Keratinocyte (primary cell): ENCODE measurements at regions not wholly inside any gene's neighbourhood (a gene's known extent, or its start where the extent isn't known, plus 50 kb on each side); places are given as distances from the start of the nearest gene placed in this dataset.
A peak's percentile ranks its signal among the peaks of the same experiment; 100 is the strongest.

Experiments used
- DNase-seq: peaks from one replicate; pipeline ENCODE4 v3.0.0-alpha.2; 2011; ENCODE audit warnings: low read depth, missing footprints, low spot score
- FAIRE-seq: peaks from 2 replicates; lab custom pipeline; 2011; peaks lifted over from hg19 to GRCh38; lab: Jason Lieb, UNC
- H2AFZ ChIP-seq: 2 replicates; pipeline ENCODE4 v1.6.0; 2012; ENCODE audit warnings: low read length, control low read depth, inconsistent platforms; ENCODE audit not compliant: control insufficient read depth
- H3K27ac ChIP-seq: 2 replicates; pipeline ENCODE4 v1.5.1; 2011; ENCODE audit warnings: low read length; ENCODE audit not compliant: control insufficient read depth, insufficient read depth
- H3K27me3 ChIP-seq: 3 replicates; pipeline ENCODE4 v1.6.0; 2011; ENCODE audit warnings: low read length; ENCODE audit not compliant: control insufficient read depth, insufficient read depth; ENCODE audit errors: extremely low read depth
- H3K36me3 ChIP-seq, 2 experiments: 2 replicates in 1 of 2; 3 replicates in 1 of 2; pipeline ENCODE4 v1.5.1; 2011; ENCODE audit warnings: low read length in 2 of 2, mild to moderate bottlenecking in 1 of 2; ENCODE audit not compliant: control insufficient read depth in 2 of 2, insufficient read depth in 2 of 2; ENCODE audit errors: extremely low read depth in 1 of 2
- H3K4me1 ChIP-seq: 3 replicates; pipeline ENCODE4 v1.5.1; 2011; ENCODE audit warnings: low read length; ENCODE audit not compliant: control insufficient read depth, insufficient read depth; ENCODE audit errors: extremely low read depth
- H3K4me2 ChIP-seq: 3 replicates; pipeline ENCODE4 v1.6.0; 2011; ENCODE audit warnings: low read depth, low read length; ENCODE audit not compliant: control insufficient read depth, insufficient read depth; ENCODE audit errors: extremely low read depth
- H3K4me3 ChIP-seq, 3 experiments: fragments of 200-600 bp in 1 of 3; sonication (generic) in 1 of 3; 2 replicates in 2 of 3; 3 replicates in 1 of 3; pipeline ENCODE4 v1.5.1; 2011 to 2016; ENCODE audit warnings: low read length in 3 of 3, mild to moderate bottlenecking in 3 of 3, control low read depth in 2 of 3, inconsistent platforms in 1 of 3, low read depth in 1 of 3, mixed read lengths in 1 of 3, mixed run types in 1 of 3, moderate library complexity in 1 of 3; ENCODE audit not compliant: control insufficient read depth in 2 of 3, insufficient read depth in 2 of 3; ENCODE audit errors: extremely low read depth in 1 of 3
- H3K79me2 ChIP-seq: 2 replicates; pipeline ENCODE4 v1.6.0; 2012; ENCODE audit warnings: low read length; ENCODE audit not compliant: control insufficient read depth, insufficient read depth
- H3K9ac ChIP-seq: 3 replicates; pipeline ENCODE4 v1.6.0; 2011; ENCODE audit warnings: low read length; ENCODE audit not compliant: control insufficient read depth, insufficient read depth; ENCODE audit errors: extremely low read depth
- H3K9me1 ChIP-seq: 3 replicates; pipeline ENCODE4 v1.6.0; 2011; ENCODE audit warnings: low read length; ENCODE audit not compliant: control insufficient read depth, insufficient read depth; ENCODE audit errors: extremely low read depth
- H3K9me3 ChIP-seq: 2 replicates; pipeline ENCODE4 v1.5.1; 2012; ENCODE audit warnings: low read depth, low read length; ENCODE audit not compliant: control insufficient read depth
- H4K20me1 ChIP-seq: 3 replicates; pipeline ENCODE4 v1.6.0; 2011; ENCODE audit warnings: low read length; ENCODE audit not compliant: control insufficient read depth, insufficient read depth; ENCODE audit errors: extremely low read depth
- EZH2 ChIP-seq: IDR thresholded peaks from one replicate; pipeline ENCODE4 v1.6.1; 2012; ENCODE audit warnings: inconsistent platforms, mild to moderate bottlenecking, low read length, moderate library complexity
- dilution Hi-C: fragments of 300-500 bp; cut with MboI; formaldehyde crosslinking; loops from one replicate; pipeline ENCODE4 v1.7.0; 2020; ENCODE audit warnings: low sequenced_read_pairs; ENCODE audit not compliant: extremely low pct_ligation_motif_present
- TF ChIP-seq, protein P1 (sequence below), 3 experiments: IDR thresholded peaks in 1 of 3; conservative IDR thresholded peaks in 1 of 3; optimal IDR thresholded peaks in 1 of 3; 2 replicates in 2 of 3; 3 replicates in 1 of 3; pipeline versions ENCODE3 to v1.5.1; 2011; ENCODE audit warnings: low read length in 3 of 3, mild to moderate bottlenecking in 3 of 3, moderate library complexity in 2 of 3, control low read depth in 1 of 3, inconsistent platforms in 1 of 3; ENCODE audit not compliant: insufficient read depth in 2 of 3; ENCODE audit errors: extremely low read depth in 1 of 3

DNA sequence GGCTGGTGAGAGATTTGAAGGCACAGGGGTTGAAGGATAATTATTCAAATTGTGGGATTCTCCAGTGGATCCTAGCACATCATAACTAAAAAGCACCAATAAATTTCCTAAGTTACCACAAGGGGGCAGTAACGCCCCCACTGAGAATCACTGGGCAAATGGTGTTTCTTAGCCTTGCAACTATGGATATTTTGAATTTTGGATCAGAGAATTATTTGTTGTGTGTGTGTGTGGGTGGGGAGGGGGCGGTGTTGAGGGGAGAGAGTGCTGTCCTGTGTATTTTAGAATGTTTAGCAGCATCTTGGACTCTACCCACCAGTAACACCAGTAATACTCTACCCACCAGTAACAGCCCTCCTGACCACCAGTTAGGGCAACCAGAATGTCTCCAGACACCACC, 63.3 kb upstream of the PRKG1 start:
- dilution Hi-C loops, result no loop called here

DNA sequence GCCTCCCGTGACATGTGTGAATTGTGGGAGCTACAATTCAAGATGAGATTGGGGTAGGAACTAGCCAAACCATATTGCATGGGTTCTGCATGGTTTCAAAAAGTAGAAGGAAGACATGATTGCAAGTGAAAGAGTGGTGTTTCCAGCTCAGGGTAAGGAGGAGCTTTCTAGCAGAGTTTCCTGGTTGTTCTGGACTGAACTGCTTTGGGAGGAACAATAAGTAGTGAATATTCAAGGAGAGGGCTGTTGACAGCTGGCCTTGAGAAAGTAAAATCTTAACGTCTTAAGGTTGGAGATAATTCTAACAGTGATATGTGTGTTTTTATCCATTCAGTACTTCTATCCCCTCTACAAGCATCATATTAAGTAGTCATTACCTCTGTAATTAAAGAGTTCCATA, 62.2 kb upstream of the PRKG1 start:
- Histone ChIP-seq H4K20me1 (no peaks in the 10 kb centered on the region), H3K79me2 (no peaks in the 10 kb centered on the region), H3K36me3 (no peaks in the 10 kb centered on the region), H3K4me1 (peaks cover 6% of the 10 kb centered on the region), H3K27ac (no peak overlapping the region), H2AFZ (no peak overlapping the region), H3K9me1 (no peaks in the 10 kb centered on the region), H3K27me3 (no peaks in the 10 kb centered on the region), H3K4me3 (no peak overlapping the region), H3K9ac (no peak overlapping the region), H3K9me3 (no peaks in the 10 kb centered on the region), H3K4me2 (no peak overlapping the region)
- DNase-seq, result no peak
- FAIRE-seq, result no peak
- TF ChIP-seq, protein P1, sequence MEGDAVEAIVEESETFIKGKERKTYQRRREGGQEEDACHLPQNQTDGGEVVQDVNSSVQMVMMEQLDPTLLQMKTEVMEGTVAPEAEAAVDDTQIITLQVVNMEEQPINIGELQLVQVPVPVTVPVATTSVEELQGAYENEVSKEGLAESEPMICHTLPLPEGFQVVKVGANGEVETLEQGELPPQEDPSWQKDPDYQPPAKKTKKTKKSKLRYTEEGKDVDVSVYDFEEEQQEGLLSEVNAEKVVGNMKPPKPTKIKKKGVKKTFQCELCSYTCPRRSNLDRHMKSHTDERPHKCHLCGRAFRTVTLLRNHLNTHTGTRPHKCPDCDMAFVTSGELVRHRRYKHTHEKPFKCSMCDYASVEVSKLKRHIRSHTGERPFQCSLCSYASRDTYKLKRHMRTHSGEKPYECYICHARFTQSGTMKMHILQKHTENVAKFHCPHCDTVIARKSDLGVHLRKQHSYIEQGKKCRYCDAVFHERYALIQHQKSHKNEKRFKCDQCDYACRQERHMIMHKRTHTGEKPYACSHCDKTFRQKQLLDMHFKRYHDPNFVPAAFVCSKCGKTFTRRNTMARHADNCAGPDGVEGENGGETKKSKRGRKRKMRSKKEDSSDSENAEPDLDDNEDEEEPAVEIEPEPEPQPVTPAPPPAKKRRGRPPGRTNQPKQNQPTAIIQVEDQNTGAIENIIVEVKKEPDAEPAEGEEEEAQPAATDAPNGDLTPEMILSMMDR (optimal IDR thresholded peaks at IDR 0.05 in 1 of 3, IDR thresholded peaks at IDR 0.05 in 1 of 3, conservative IDR thresholded peaks at IDR 0.05 in 1 of 3; ENCODE audit: extremely low read depth in 1 of 3, insufficient read depth in 2 of 3, low read length in 3 of 3), result no peak
- TF ChIP-seq EZH2, result no peak
- dilution Hi-C loops, result no loop called here

More for the DNA sequence above, 63.3 kb upstream of the PRKG1 start:
- H3K4me2 ChIP-seq, result no peak overlapping the region
- H3K4me1 ChIP-seq, result peaks cover 6% of the 10 kb centered on the region
- no peaks in the 10 kb centered on the region for H3K9me3 ChIP-seq
- H3K4me3 ChIP-seq, result no peak overlapping the region
- no peaks in the 10 kb centered on the region for H3K79me2 ChIP-seq
- H3K9ac ChIP-seq, result no peak overlapping the region
- no peaks in the 10 kb centered on the region for H3K27me3 ChIP-seq
- no peak overlapping the region for H3K27ac ChIP-seq
- DNase-seq (no peak), FAIRE-seq (no peak)
- TF ChIP-seq, protein P1 (optimal IDR thresholded peaks at IDR 0.05 in 1 of 3, IDR thresholded peaks at IDR 0.05 in 1 of 3, conservative IDR thresholded peaks at IDR 0.05 in 1 of 3; ENCODE audit: extremely low read depth in 1 of 3, insufficient read depth in 2 of 3, low read length in 3 of 3), result peak; percentile 51 to 75 (median 71)
- no peak for TF ChIP-seq EZH2
- no peaks in the 10 kb centered on the region for H4K20me1 ChIP-seq
- H3K36me3 ChIP-seq, result no peaks in the 10 kb centered on the region
- no peak overlapping the region for H2AFZ ChIP-seq
- no peaks in the 10 kb centered on the region for H3K9me1 ChIP-seq
